ENCODE measurements at regions not wholly inside any gene's neighbourhood (a gene's known extent, or its start where the extent isn't known, plus 50 kb on each side); places are given as distances from the start of the nearest gene placed in this dataset.

- TF ChIP-seq, protein P1, sequence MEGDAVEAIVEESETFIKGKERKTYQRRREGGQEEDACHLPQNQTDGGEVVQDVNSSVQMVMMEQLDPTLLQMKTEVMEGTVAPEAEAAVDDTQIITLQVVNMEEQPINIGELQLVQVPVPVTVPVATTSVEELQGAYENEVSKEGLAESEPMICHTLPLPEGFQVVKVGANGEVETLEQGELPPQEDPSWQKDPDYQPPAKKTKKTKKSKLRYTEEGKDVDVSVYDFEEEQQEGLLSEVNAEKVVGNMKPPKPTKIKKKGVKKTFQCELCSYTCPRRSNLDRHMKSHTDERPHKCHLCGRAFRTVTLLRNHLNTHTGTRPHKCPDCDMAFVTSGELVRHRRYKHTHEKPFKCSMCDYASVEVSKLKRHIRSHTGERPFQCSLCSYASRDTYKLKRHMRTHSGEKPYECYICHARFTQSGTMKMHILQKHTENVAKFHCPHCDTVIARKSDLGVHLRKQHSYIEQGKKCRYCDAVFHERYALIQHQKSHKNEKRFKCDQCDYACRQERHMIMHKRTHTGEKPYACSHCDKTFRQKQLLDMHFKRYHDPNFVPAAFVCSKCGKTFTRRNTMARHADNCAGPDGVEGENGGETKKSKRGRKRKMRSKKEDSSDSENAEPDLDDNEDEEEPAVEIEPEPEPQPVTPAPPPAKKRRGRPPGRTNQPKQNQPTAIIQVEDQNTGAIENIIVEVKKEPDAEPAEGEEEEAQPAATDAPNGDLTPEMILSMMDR (IDR thresholded peaks at IDR 0.05 in 8 of 11, conservative IDR thresholded peaks at IDR 0.05 in 3 of 11): no peak
- no peak for TF ChIP-seq POLR2A (IDR thresholded peaks at IDR 0.05)
- no peak for TF ChIP-seq POLR2AphosphoS5 (IDR thresholded peaks at IDR 0.05)
Observed at GRCh38 chr10:93160140-93160539, 86.4 kb downstream of the CYP26A1 start.
